ENCODE measurements at regions not wholly inside any gene's neighbourhood (a gene's known extent, or its start where the extent isn't known, plus 50 kb on each side); places are given as distances from the start of the nearest gene placed in this dataset.

- FAIRE-seq: no peak
- no peak for DNase-seq (ENCODE audit: insufficient read length, low spot score)
Observed at GRCh38 chr13:61812286-61812685, 396.6 kb upstream of the PCDH20 start.

GRCh38 chr13:61810065-61810464 is 394.4 kb upstream of the PCDH20 start:
- no peak for FAIRE-seq
- no peak for DNase-seq (ENCODE audit: insufficient read length, low spot score)

DNA sequence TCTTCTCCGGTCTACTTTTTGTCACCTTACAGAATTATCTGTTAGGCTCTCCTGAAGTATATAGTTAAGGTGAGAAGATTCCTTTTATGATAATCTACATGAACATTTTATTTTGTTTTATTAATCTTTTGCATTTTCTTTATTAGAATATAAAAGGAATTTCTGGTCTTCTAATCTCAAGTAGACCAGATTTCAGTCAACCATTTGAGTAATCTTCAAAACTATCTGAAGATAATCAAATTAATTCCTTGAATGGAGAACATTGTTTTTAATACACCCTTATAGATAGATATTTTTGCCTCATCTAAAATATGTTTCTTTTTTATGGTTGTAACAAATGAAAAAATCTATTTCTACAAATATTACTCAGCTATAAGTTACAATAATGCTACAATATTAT is 381.7 kb upstream of the PCDH20 start:
- FAIRE-seq (no peak), DNase-seq (ENCODE audit: insufficient read length, low spot score) (no peak)

DNA sequence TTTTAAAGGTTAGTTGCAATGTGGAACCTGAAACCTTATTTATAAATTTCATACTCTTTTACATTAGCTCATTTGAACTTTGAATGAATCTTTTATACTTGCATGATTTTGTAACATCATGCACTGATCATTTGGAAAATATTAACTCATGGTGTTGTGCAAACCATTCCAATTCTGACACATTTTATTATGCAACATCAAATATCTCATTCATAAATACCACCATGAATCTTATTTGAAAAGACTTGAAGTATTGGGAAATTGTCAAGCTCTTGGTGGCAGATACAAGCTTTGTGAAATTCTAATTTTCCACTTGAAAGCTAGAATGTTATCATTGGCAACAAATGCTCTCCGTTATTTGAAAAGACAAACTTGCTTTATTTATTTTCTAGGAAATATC is 379.9 kb upstream of the PCDH20 start:
- DNase-seq (ENCODE audit: insufficient read length, low spot score) (no peak), FAIRE-seq (no peak)

DNA sequence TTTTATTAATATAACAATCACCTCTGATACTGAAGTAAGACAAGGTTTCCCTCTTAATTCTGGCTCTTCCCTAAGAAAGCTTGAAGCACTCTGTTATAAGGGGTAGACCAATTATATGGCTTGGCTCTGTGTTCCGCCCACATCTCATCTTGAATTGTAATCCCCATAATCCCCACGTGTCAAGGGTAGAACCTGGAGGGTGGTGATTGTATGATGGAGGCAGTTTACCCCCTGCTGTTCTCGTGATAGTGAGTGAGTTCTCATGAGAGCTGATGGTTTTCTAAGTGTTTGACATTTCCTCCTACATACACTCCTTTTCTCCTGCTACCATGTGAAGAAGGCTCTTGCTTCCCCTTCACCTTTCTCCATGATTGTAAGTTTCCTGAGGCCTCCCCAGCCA is 363.8 kb upstream of the PCDH20 start:
- no peak for DNase-seq (ENCODE audit: insufficient read length, low spot score)
- no peak for FAIRE-seq

- DNase-seq (ENCODE audit: insufficient read length, low spot score) (no peak), FAIRE-seq (no peak)
Observed at GRCh38 chr13:61778531-61778930, 362.9 kb upstream of the PCDH20 start.

- no peak for FAIRE-seq
- no peak for DNase-seq (ENCODE audit: insufficient read length, low spot score)
Observed at GRCh38 chr13:61777899-61778298, 362.2 kb upstream of the PCDH20 start.

DNA sequence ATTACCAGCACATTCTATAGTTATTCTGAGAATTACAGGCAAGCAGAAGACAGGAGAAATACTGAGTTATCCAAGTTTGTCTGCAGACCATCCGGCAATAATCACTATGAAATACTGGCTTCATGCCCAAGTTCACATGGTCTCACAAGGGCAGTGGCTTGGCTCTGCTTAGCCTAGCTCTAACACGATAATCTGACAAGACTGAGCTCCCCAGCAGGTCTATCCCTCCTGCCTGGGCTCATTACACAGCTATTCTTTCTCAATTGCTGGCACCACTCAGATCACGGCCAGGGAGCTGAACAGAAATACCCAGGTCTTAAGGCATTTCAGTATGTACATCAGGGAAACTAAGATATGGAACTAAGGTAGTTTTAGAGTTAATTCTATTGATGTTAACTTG is 361.6 kb upstream of the PCDH20 start:
- no peak for DNase-seq (ENCODE audit: insufficient read length, low spot score)
- FAIRE-seq: no peak

DNA sequence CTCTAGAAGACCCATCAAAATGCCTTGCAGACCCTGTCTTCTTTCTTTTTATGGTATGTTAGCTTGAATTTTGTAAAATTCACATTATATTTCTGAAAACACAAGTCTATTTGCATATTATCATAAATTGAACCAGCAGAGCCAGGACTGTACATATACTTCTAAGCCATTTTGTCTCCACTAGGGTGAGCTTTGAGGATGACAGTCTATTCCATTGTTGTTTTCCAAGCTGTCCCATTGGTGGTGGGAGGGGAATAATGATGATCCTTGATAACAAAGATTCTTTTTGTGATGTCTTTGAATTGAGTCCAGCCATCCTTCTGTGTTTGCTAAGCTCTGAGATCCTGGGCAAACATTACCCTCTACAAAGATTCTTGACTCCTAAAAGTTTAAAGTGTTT is 359.3 kb upstream of the PCDH20 start:
- no peak for FAIRE-seq
- no peak for DNase-seq (ENCODE audit: insufficient read length, low spot score)

DNA sequence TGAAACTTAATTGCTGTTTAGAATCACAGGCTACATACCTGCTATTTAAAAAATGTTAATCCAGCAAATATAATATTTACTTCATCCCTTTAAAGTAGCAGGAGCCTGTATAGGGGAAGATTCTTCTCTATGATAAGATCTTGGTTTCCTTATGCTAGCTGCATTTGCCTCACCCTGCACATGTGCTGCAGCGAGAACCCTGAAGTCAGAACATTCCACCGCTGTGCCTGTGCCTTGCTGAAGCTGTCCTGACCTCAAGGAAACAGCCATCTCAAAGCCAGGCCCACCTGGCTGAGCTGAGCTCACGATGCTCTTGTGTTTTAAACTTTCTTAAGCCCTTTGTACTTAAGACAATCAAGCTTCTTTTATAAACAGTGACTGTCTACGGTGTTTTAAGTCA is 355.0 kb upstream of the PCDH20 start:
- no peak for DNase-seq (ENCODE audit: insufficient read length, low spot score)
- no peak for FAIRE-seq

GRCh38 chr13:61768175-61768574 is 352.5 kb upstream of the PCDH20 start:
- no peak for FAIRE-seq

GRCh38 chr13:61766667-61767058 is 351.0 kb upstream of the PCDH20 start:
- FAIRE-seq (no peak), DNase-seq (ENCODE audit: insufficient read length, low spot score) (no peak)

More at GRCh38 chr13:61768175-61768574, 352.5 kb upstream of the PCDH20 start:
- DNase-seq (ENCODE audit: insufficient read length, low spot score): no peak

- DNase-seq (ENCODE audit: insufficient read length, low spot score) (no peak), FAIRE-seq (no peak)
Observed at GRCh38 chr13:61765940-61766666, 350.5 kb upstream of the PCDH20 start.

GRCh38 chr13:61765181-61765742 is 349.6 kb upstream of the PCDH20 start:
- DNase-seq (ENCODE audit: insufficient read length, low spot score) (no peak), FAIRE-seq (no peak)

DNA sequence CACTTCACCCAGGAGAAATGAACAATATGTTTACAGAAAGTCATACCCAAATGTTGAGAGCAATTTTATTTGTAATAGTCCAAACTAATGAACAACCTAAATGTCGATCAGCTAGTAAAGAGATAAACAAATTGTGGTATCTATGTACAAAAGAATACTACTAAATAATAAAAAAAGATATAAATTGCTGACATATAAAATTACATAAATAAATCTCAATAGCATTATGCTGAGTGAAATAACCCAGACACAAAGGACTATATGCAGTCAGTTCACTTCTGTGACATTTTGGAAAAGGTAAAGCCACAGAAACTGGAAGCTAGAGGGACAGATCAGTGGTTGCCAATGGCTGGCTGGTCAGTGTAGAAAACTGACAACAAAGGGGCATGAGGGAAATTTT is 346.0 kb upstream of the PCDH20 start:
- FAIRE-seq: no peak

GRCh38 chr13:61760102-61760501 is 344.5 kb upstream of the PCDH20 start:
- FAIRE-seq: no peak
- DNase-seq (ENCODE audit: insufficient read length, low spot score): no peak

More for the DNA sequence above, 346.0 kb upstream of the PCDH20 start:
- DNase-seq (ENCODE audit: insufficient read length, low spot score): no peak

DNA sequence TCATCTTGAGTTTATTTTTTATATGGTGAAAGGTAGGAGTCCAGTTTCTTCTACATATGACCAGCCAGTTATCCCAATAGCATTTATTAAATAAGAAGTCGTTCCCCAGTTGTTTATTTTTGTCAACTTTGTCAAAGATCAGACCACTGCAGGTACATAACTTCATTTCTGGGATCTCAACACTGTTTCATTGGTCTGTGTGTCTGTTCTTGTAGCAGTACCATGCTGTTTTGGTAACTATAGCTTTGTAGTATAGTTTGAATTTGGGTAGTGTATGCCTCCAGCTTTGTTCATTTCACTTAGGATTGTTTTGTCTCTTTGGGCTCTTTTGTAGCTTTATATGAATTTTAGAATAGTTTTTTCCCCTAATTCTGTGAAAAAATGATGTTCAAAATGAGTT is 340.4 kb upstream of the PCDH20 start:
- no peak for FAIRE-seq
- DNase-seq (ENCODE audit: insufficient read length, low spot score): no peak

- FAIRE-seq (no peak), DNase-seq (ENCODE audit: insufficient read length, low spot score) (no peak)
Observed at GRCh38 chr13:61751039-61751438, 335.4 kb upstream of the PCDH20 start.

DNA sequence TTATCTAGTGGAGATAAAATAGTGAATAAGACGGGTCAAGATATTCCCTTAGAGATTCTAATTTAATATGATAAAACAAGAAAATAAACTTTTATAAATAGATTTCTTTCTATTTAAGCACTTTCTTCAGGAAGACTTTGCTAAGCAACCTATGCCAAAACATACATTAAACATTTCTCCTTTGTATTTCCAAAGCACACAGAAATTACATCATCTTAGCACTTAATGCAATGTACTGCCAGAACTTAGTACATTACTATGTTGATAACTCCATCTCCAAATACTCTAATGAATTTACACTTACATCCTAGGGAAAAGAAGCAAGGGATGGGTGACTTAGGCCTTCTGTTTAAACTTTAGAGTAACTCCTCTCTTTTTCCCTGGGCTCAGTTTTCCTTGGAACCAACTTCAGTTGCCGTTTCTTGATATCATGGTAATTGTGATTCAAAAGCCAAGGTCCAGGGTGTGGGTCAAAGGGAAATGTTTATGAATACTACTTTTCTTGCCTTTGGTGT is 322.6 kb upstream of the PCDH20 start:
- FAIRE-seq (no peak), DNase-seq (ENCODE audit: insufficient read length, low spot score) (no peak)

GRCh38 chr13:61734683-61735082 is 319.0 kb upstream of the PCDH20 start:
- no peak for DNase-seq (ENCODE audit: insufficient read length, low spot score)

DNA sequence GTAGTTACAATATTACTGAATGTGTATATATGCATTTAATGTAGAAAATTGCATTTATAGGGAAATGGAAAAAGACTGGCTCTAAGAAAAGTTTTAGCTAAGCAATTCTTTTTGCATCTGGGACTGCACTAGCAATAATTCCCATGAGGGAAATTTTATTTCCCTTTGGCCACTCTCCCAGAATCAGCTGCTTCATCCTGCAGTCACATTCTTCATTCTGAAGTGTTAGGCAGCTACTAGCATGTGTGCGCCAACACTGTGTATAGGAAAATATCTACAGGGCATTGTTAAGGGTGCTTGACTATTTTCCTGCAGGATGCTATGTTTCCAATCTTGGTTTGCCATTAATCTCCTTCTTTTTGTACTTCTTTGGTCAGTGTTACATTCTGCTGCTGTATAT is 312.8 kb upstream of the PCDH20 start:
- FAIRE-seq: no peak
- DNase-seq (ENCODE audit: insufficient read length, low spot score): no peak

More at GRCh38 chr13:61734683-61735082, 319.0 kb upstream of the PCDH20 start:
- no peak for FAIRE-seq

DNA sequence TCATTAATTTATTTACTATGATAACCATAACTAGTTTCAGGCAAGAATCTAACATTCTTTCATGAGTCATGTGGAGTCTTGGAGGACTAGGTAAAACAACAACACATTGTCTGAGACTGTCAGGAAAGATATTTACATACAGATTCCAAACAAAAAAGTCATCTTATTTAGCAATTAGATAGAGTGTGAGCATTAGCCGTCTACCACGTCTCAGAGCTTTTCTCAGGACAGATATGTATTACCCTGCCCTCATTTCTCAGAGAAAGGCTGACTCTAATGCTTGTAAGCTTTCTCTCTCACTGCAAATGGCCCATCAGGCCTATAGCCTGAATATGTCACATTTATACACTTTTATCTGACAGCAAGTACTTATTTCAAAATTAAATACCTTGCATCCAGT is 312.1 kb upstream of the PCDH20 start:
- DNase-seq (ENCODE audit: insufficient read length, low spot score): no peak
- no peak for FAIRE-seq

Measured in HTR-8/SVneo (cell line).